Caki2 (cell line): ENCODE measurements at regions not wholly inside any gene's neighbourhood (a gene's known extent, or its start where the extent isn't known, plus 50 kb on each side); places are given as distances from the start of the nearest gene placed in this dataset.
"Not testable (repeated sequence)": the region's sequence is repeated elsewhere in the genome, so short reads cannot be mapped to it uniquely, and the experiment has no call there.

Source experiments
- DNase-seq: peaks from one replicate; pipeline ENCODE4 v3.0.0-alpha.2; 2015; ENCODE audit warnings: low read depth
- in situ Hi-C: cut with HindIII; loops from 2 replicates; pipeline ENCODE4 v1.10.0; 2016; ENCODE audit warnings: low sequenced_read_pairs, low pct_unique_long_range_greater_than_20kb, mixed read lengths

GRCh38 chr5:12668564-12668963 lies 764.3 kb upstream of the CTNND2 start:
- no peak for DNase-seq
- in situ Hi-C loops = no loop called here

GRCh38 chr5:12667818-12668217 lies 763.6 kb upstream of the CTNND2 start:
- in situ Hi-C loops, DNase-seq: not testable (repeated sequence)

- in situ Hi-C loops, DNase-seq: not testable (repeated sequence)
Observed at GRCh38 chr5:12665772-12666171, 761.5 kb upstream of the CTNND2 start.

GRCh38 chr5:12662545-12663314 lies 758.5 kb upstream of the CTNND2 start:
- in situ Hi-C loops = no loop called here
- DNase-seq = no peak

GRCh38 chr5:12661617-12662370 lies 757.5 kb upstream of the CTNND2 start:
- no peak for DNase-seq
- in situ Hi-C loops = no loop called here

- in situ Hi-C loops, DNase-seq: not testable (repeated sequence)
Observed at GRCh38 chr5:12660279-12661107, 756.2 kb upstream of the CTNND2 start.

GRCh38 chr5:12659686-12660085 lies 755.4 kb upstream of the CTNND2 start:
- no peak for DNase-seq
- in situ Hi-C loops = no loop called here

GRCh38 chr5:12658871-12659446 lies 754.7 kb upstream of the CTNND2 start:
- no peak for DNase-seq

GRCh38 chr5:12657914-12658474 lies 753.7 kb upstream of the CTNND2 start:
- in situ Hi-C loops, DNase-seq: not testable (repeated sequence)

More at GRCh38 chr5:12658871-12659446, 754.7 kb upstream of the CTNND2 start:
- in situ Hi-C loops = no loop called here

GRCh38 chr5:12655675-12656074 lies 751.4 kb upstream of the CTNND2 start:
- in situ Hi-C loops = no loop called here
- DNase-seq = no peak

- in situ Hi-C loops = no loop called here
- no peak for DNase-seq
Observed at GRCh38 chr5:12652201-12652600, 748.0 kb upstream of the CTNND2 start.

GRCh38 chr5:12648558-12648957 lies 744.3 kb upstream of the CTNND2 start:
- in situ Hi-C loops = no loop called here
- DNase-seq = no peak

GRCh38 chr5:12647613-12648012 lies 743.4 kb upstream of the CTNND2 start:
- DNase-seq = no peak
- in situ Hi-C loops = no loop called here

GRCh38 chr5:12645582-12645981 lies 741.3 kb upstream of the CTNND2 start:
- DNase-seq = no peak
- in situ Hi-C loops = no loop called here

- DNase-seq = no peak
- in situ Hi-C loops = no loop called here
Observed at GRCh38 chr5:12636209-12636608, 732.0 kb upstream of the CTNND2 start.

- in situ Hi-C loops = no loop called here
- DNase-seq = no peak
Observed at GRCh38 chr5:12626556-12626955, 722.3 kb upstream of the CTNND2 start.

GRCh38 chr5:12625667-12626263 lies 721.5 kb upstream of the CTNND2 start:
- in situ Hi-C loops = no loop called here

More at GRCh38 chr5:12625667-12626263, 721.5 kb upstream of the CTNND2 start:
- no peak for DNase-seq
